ENCODE measurements at regions not wholly inside any gene's neighbourhood (a gene's known extent, or its start where the extent isn't known, plus 50 kb on each side); places are given as distances from the start of the nearest gene placed in this dataset.
A peak's percentile ranks its signal among the peaks of the same experiment; 100 is the strongest.

DNA sequence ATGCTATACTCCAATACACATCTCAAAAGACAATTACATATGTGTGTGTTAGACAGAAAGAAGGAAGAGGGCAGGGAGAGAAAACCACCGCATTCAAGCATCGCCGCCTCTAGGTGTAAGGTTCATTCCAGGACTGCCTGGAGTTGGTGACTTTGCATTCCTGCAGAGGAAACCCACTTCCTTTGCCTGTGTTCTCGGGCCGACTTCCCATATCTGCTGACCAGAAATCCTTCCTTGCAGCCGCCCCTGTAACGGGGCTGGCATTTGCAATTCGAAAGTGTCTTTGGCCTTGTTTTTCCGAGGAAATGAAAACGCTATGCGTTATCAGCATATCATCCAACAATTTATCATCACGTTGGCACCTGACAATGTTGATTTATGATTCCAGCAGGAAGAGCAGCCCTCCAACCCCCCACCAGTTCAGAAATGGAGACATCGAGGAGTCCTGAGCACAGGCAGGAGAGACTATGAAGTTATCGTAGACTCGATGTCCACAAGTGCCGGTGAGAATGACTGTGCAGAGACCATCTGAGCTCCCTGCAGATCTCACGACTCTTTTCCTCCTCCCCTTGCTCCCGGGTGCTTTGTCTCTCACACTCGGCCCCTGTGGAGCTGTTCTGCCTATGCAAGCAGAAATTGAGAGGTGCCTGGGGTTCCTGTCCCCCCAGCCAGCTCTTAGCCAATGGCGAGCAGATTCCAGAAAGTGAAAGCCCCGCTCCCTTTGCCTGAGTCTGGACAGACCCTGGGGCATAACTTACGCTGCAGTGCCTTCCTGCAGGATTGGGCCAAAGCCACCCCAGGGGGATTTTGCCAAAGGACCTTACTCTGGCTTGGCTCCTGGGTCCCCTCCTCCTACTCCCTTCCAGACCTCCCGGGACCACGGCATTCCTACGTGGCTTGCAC, 68.9 kb upstream of the FOXK1 start:
- peak; percentile 15 for DNase-seq (ENCODE audit: low read depth)

- peak; percentile 92 for DNase-seq (ENCODE audit: low read depth)
These were observed 68.1 kb upstream of the FOXK1 start for GRCh38 chr7:4613846-4614548.

DNA sequence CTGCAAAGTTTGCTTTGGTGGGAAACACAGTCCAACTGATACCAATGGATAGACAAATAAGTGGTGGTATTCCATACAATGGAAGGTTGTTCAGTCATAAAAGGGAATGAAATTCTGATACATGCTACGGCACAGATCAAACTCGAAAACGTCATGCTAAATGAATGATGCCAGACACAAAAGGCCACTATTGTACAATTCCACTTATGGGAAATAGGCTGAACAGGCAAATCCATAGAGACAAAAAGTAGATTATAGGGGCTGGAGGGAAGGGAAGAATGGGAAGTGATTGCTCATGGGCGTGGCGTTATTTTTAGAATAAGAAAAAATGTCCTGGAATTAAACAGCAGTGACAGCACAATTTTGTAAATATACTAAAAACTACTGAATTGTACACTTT, 66.0 kb upstream of the FOXK1 start:
- DNase-seq (ENCODE audit: low read depth) = no peak

GRCh38 chr7:4621396-4621795, 60.7 kb upstream of the FOXK1 start:
- DNase-seq (ENCODE audit: low read depth) = peak; percentile 82

- DNase-seq (ENCODE audit: low read depth) = no peak
These were observed 55.7 kb upstream of the FOXK1 start for GRCh38 chr7:4626318-4626845.

DNA sequence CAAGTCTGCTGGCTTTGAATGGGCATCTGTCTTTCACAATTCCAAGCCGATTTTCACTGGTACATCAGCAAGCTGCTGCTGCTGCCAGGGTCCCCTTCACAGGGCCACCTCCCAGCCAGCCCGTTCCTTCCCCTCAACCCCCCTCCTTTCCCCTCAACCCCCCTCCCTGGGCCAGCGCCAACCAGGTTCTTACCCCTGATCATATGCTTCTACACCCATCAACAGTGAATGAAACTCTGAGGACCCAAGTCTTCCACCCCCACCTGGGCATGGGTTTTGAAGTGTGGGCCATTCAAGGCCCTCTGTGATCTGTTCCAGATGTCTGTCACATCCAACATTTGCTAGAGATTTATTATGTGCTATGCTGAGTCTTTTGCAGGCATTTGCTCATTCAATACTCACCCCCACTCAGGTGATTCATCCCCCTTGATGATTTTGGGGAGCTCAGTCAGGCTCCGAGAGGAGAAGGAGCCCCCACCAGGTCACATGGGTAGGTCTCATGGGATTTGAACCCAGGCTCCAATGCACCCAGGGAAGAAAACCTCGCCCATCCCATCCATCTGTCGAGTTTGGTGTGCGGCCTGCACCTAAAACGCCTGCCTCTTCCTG, 52.7 kb upstream of the FOXK1 start:
- no peak for DNase-seq (ENCODE audit: low read depth)

DNA sequence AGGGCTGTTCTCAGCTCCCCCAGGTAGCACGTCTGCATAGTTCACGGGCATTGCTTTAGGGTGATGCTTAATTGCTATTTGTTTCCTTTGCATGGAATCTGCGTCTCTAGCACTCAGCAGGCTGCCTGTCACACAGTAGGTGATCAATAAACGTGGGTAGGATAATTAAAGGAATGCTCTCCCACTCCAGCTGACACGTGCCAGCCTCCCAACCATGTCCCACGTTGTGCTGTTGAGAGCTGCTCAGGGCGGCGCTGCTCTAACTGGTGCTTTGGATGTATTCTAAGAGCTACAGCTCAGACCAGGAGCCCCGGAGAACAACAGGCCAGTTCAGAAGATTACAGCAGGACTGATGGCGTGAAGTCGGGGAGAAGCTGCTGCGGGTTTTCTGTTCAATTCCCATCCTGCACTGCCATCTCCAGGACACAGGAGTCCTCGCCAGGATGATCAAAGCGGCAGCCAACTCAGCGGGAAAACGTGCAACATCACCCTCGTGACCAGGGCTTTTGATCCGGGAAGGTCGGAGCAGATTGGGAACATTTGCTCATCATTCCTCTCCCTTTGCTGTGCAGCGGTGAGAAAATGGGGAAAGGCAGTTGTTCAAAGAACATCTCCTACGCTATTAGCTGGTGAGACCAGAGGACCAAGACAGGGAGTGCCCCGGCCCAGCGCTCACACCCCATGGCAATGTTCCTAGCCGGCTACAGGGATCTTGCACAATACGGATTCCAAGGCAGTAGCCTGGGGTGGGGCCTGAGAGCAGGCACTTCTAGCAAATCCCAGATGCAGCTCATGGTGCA, 50.5 kb upstream of the FOXK1 start:
- peak; percentile 92 for DNase-seq (ENCODE audit: low read depth)
